B cell (primary cell): ENCODE measurements at regions not wholly inside any gene's neighbourhood (a gene's known extent, or its start where the extent isn't known, plus 50 kb on each side); places are given as distances from the start of the nearest gene placed in this dataset.

Experiments
- ATAC-seq: fragments of 200-7000 bp; cut with Tn5 transposase; one replicate; pipeline ENCODE4 v1.10.0; 2021; ENCODE audit warnings: low read depth, mild to moderate bottlenecking, moderate number of reproducible peaks, moderate library complexity
- CTCF ChIA-PET: fragments of 350-600 bp; sonication (Branson Sonifier 250); formaldehyde crosslinking; loops from one replicate; lab custom pipeline; 2021; ENCODE audit warnings: antibody characterized with exemption, inconsistent platforms; lab: Charles Lee
- POLR2A ChIA-PET: fragments of 350-600 bp; sonication (Branson Sonifier 250); formaldehyde crosslinking; loops from one replicate; lab custom pipeline; 2021; ENCODE audit warnings: antibody characterized with exemption; lab: Charles Lee
- DNase-seq: peaks from one replicate; pipeline ENCODE4 v3.0.0; 2013
- H2AFZ ChIP-seq: 2 replicates; pipeline ENCODE4 v1.6.1; 2012; ENCODE audit warnings: mild to moderate bottlenecking, low read depth, low read length; ENCODE audit not compliant: insufficient read depth, poor library complexity, severe bottlenecking
- H3K27ac ChIP-seq, 2 donors: 1 replicate in 1 of 2; 2 replicates in 1 of 2; pipeline ENCODE4 v1.5.1; 2012 to 2013; ENCODE audit warnings: low read length in 2 of 2, mild to moderate bottlenecking in 2 of 2, moderate library complexity in 1 of 2
- H3K27me3 ChIP-seq, 4 experiments: fragments of 200-600 bp in 1 of 4; sonication (generic) in 1 of 4; replicated peaks in 1 of 4; 1 replicate in 2 of 4; 2 replicates in 2 of 4; pipeline versions ENCODE4 v1.6.1 to v1.7.0; 2013 to 2016; ENCODE audit warnings: low read length in 3 of 4, mild to moderate bottlenecking in 2 of 4, mixed read lengths in 1 of 4, moderate library complexity in 1 of 4; ENCODE audit not compliant: insufficient read depth in 4 of 4, control insufficient read depth in 3 of 4; ENCODE audit errors: control extremely low read depth in 1 of 4
- H3K36me3 ChIP-seq, 2 experiments: replicated peaks in 1 of 2; 1 replicate in 1 of 2; 2 replicates in 1 of 2; pipeline versions ENCODE4 v1.6.1 to v1.7.1; 2013; ENCODE audit warnings: low read length in 1 of 2; ENCODE audit not compliant: insufficient read depth in 2 of 2, control insufficient read depth in 1 of 2; ENCODE audit errors: control extremely low read depth in 1 of 2, extremely low read depth in 1 of 2
- H3K4me1 ChIP-seq, 2 donors: fragments of 200-600 bp in 1 of 2; sonication (generic) in 1 of 2; 1 replicate in 1 of 2; 2 replicates in 1 of 2; pipeline versions ENCODE4 v1.5.1 to v1.6.1; 2013 to 2017; ENCODE audit warnings: low read length in 2 of 2; ENCODE audit not compliant: control insufficient read depth in 2 of 2, insufficient read depth in 2 of 2
- H3K4me2 ChIP-seq: replicated peaks from 2 replicates; pipeline ENCODE3; 2012; ENCODE audit warnings: mild to moderate bottlenecking, low read depth, low read length; ENCODE audit not compliant: poor library complexity, severe bottlenecking
- H3K4me3 ChIP-seq, 5 experiments: fragments of 200-600 bp in 1 of 5; sonication (generic) in 1 of 5; 1 replicate in 3 of 5; 2 replicates in 2 of 5; pipeline versions ENCODE4 v1.5.1 to v1.7.0; 2011 to 2016; ENCODE audit warnings: low read length in 4 of 5, mild to moderate bottlenecking in 4 of 5, low read depth in 2 of 5, control low read depth in 1 of 5, moderate library complexity in 1 of 5; ENCODE audit not compliant: insufficient read depth in 1 of 5; ENCODE audit errors: control extremely low read depth in 1 of 5, extremely low read depth in 1 of 5
- H3K79me2 ChIP-seq: fragments of 200-600 bp; sonication (generic); one replicate; pipeline ENCODE4 v1.6.0; 2016; ENCODE audit warnings: low read length; ENCODE audit not compliant: control insufficient read depth, insufficient read depth
- H3K9ac ChIP-seq: fragments of 200-600 bp; sonication (generic); 2 replicates; pipeline ENCODE4 v1.6.1; 2017; ENCODE audit warnings: mild to moderate bottlenecking, low read length, moderate library complexity
- H3K9me3 ChIP-seq, 3 donors: one replicate each; pipeline versions ENCODE4 v1.6.1 to v1.7.1; 2013; ENCODE audit warnings: low read length in 2 of 3; ENCODE audit not compliant: control insufficient read depth in 2 of 3, insufficient read depth in 1 of 3; ENCODE audit errors: control extremely low read depth in 1 of 3
- H4K20me1 ChIP-seq: 2 replicates; pipeline ENCODE4 v1.6.0; 2012; ENCODE audit warnings: mild to moderate bottlenecking, low read length; ENCODE audit not compliant: insufficient read depth, control insufficient read depth, poor library complexity, severe bottlenecking
- H3K27ac Mint-ChIP-seq: one replicate; pipeline ENCODE4 v1.8.0; 2021; ENCODE audit warnings: mixed read lengths
- H3K27me3 Mint-ChIP-seq: one replicate; pipeline ENCODE4 v1.8.0; 2021; ENCODE audit warnings: mixed read lengths
- H3K4me1 Mint-ChIP-seq: one replicate; pipeline ENCODE4 v1.8.0; 2021; ENCODE audit warnings: mixed read lengths
- H3K4me3 Mint-ChIP-seq: one replicate; pipeline ENCODE4 v1.8.0; 2021; ENCODE audit warnings: mixed read lengths
- H3K9me3 Mint-ChIP-seq: one replicate; pipeline ENCODE4 v1.8.0; 2022; ENCODE audit warnings: mixed read lengths; ENCODE audit not compliant: insufficient read depth
- CTCF ChIP-seq: fragments of 200-600 bp; IDR thresholded peaks from one replicate; pipeline ENCODE4 v1.8.0; 2022; ENCODE audit warnings: antibody characterized with exemption, mild to moderate bottlenecking
- EZH2 ChIP-seq: IDR thresholded peaks from 2 replicates; pipeline ENCODE4 v1.6.1; 2012; ENCODE audit warnings: borderline replicate concordance, low read depth, mild to moderate bottlenecking, moderate library complexity, low read length; ENCODE audit not compliant: insufficient read depth, poor library complexity, severe bottlenecking
- WGBS: methylation state at CpG from one replicate; pipeline ENCODE4 v1.1.5; 2013; ENCODE audit warnings: missing lambda C conversion rate; ENCODE audit not compliant: insufficient coverage; 5-methylcytosine and 5-hydroxymethylcytosine counted together
- intact Hi-C: fragments of 100-400 bp; cut with micrococcal nuclease; formaldehyde crosslinking; loops from one replicate; pipeline ENCODE4 v1.10.0; 2022

GRCh38 chr11:39435641-39436040 is 2023.8 kb downstream of the LRRC4C start:
- H2AFZ ChIP-seq, result no peak overlapping the region
- Mint-ChIP-seq H3K27ac (no peak overlapping the region), H3K27me3 (no peaks in the 10 kb centered on the region), H3K4me1 (no peaks in the 10 kb centered on the region), H3K9me3 (no peaks in the 10 kb centered on the region), H3K4me3 (no peak overlapping the region)
- POLR2A ChIA-PET, result no interaction called here
- H3K4me3 ChIP-seq, result no peak overlapping the region
- WGBS, result 100% methylated on average over 3 of the region's 3 CpGs
- no peaks in the 10 kb centered on the region for H3K36me3 ChIP-seq
- H3K27me3 ChIP-seq, result no peaks in the 10 kb centered on the region
- intact Hi-C loops, result no loop called here
- CTCF ChIA-PET, result no interaction called here
- H3K9ac ChIP-seq, result no peak overlapping the region
- no peaks in the 10 kb centered on the region for H3K79me2 ChIP-seq
- no peak for ATAC-seq
- no peaks in the 10 kb centered on the region for H3K4me1 ChIP-seq
- DNase-seq, result no peak
- no peak for TF ChIP-seq CTCF
- TF ChIP-seq EZH2, result no peak
- no peak overlapping the region for H3K27ac ChIP-seq
- no peaks in the 10 kb centered on the region for H4K20me1 ChIP-seq
- peaks cover 0 to 4% (median 0%) of the 10 kb centered on the region in 3 donors for H3K9me3 ChIP-seq
- H3K4me2 ChIP-seq, result no peak overlapping the region

- Histone ChIP-seq H2AFZ (no peak overlapping the region), H3K4me3 (no peak overlapping the region), H3K4me1 (no peaks in the 10 kb centered on the region), H3K27ac (no peak overlapping the region), H3K36me3 (no peaks in the 10 kb centered on the region), H3K27me3 (no peaks in the 10 kb centered on the region), H3K4me2 (no peak overlapping the region), H3K9me3 (peaks cover 0 to 6% (median 0%) of the 10 kb centered on the region in 3 donors), H3K79me2 (no peaks in the 10 kb centered on the region), H4K20me1 (no peaks in the 10 kb centered on the region), H3K9ac (no peak overlapping the region)
- Mint-ChIP-seq H3K27me3 (no peaks in the 10 kb centered on the region), H3K9me3 (no peaks in the 10 kb centered on the region), H3K4me1 (no peaks in the 10 kb centered on the region), H3K4me3 (no peak overlapping the region), H3K27ac (no peak overlapping the region)
- TF ChIP-seq EZH2 (no peak), CTCF (no peak)
- intact Hi-C loops, result no loop called here
- ChIA-PET CTCF (no interaction called here), POLR2A (no interaction called here)
- DNase-seq (no peak), ATAC-seq (no peak)
- WGBS, result no CpG with 5 or more reads among the region's 1 CpG
Observed at GRCh38 chr11:39434466-39434865, 2025.0 kb downstream of the LRRC4C start.
